GDM1 (cell line): ENCODE measurements at regions not wholly inside any gene's neighbourhood (a gene's known extent, or its start where the extent isn't known, plus 50 kb on each side); places are given as distances from the start of the nearest gene placed in this dataset.
A peak's percentile ranks its signal among the peaks of the same experiment; 100 is the strongest.
"Not testable (repeated sequence)": the region's sequence is repeated elsewhere in the genome, so short reads cannot be mapped to it uniquely, and the experiment has no call there.

ENCODE experiments used
- DNase-seq: peaks from one replicate; lab custom pipeline; 2025; lab: John Stamatoyannopoulos, UW

- no peak for DNase-seq
Observed at GRCh38 chr4:13763707-13764106, 136.2 kb upstream of the BOD1L1 start.

- DNase-seq, result no peak
Observed at GRCh38 chr4:13765539-13765938, 138.0 kb upstream of the BOD1L1 start.

GRCh38 chr4:13766761-13767540, 139.4 kb upstream of the BOD1L1 start:
- DNase-seq, result no peak

GRCh38 chr4:13777341-13777740, 149.8 kb upstream of the BOD1L1 start:
- no peak for DNase-seq

- DNase-seq, result no peak
Observed at GRCh38 chr4:13778367-13778766, 150.8 kb upstream of the BOD1L1 start.

- DNase-seq, result no peak
Observed at GRCh38 chr4:13782231-13782630, 154.7 kb upstream of the BOD1L1 start.

- no peak for DNase-seq
Observed at GRCh38 chr4:13783800-13784411, 156.4 kb upstream of the BOD1L1 start.

- DNase-seq, result peak; percentile 48
Observed at GRCh38 chr4:13793020-13793710, 165.6 kb upstream of the BOD1L1 start.

- no peak for DNase-seq
Observed at GRCh38 chr4:13794819-13795565, 167.5 kb upstream of the BOD1L1 start.

GRCh38 chr4:13797061-13797460, 169.5 kb upstream of the BOD1L1 start:
- DNase-seq, result no peak

- DNase-seq, result no peak
Observed at GRCh38 chr4:13815231-13815630, 187.7 kb upstream of the BOD1L1 start.

GRCh38 chr4:13816472-13816871, 188.9 kb upstream of the BOD1L1 start:
- DNase-seq, result no peak

- DNase-seq, result no peak
Observed at GRCh38 chr4:13821522-13821921, 194.0 kb upstream of the BOD1L1 start.

GRCh38 chr4:13825822-13826221, 198.3 kb upstream of the BOD1L1 start:
- not testable (repeated sequence) for DNase-seq

- DNase-seq, result no peak
Observed at GRCh38 chr4:13829457-13829856, 201.9 kb upstream of the BOD1L1 start.

GRCh38 chr4:13830449-13830848, 202.9 kb upstream of the BOD1L1 start:
- DNase-seq, result no peak

- DNase-seq, result no peak
Observed at GRCh38 chr4:13833171-13833804, 205.8 kb upstream of the BOD1L1 start.

- DNase-seq, result no peak
Observed at GRCh38 chr4:13836946-13837912, 209.7 kb upstream of the BOD1L1 start.

GRCh38 chr4:13840502-13841190, 213.1 kb upstream of the BOD1L1 start:
- no peak for DNase-seq

GRCh38 chr4:13844740-13845139, 217.2 kb upstream of the BOD1L1 start:
- DNase-seq, result no peak
